IMR-90 (cell line): ENCODE measurements at regions not wholly inside any gene's neighbourhood (a gene's known extent, or its start where the extent isn't known, plus 50 kb on each side); places are given as distances from the start of the nearest gene placed in this dataset.

Source experiments
- CEBPB ChIP-seq: IDR thresholded peaks from 2 replicates; pipeline ENCODE4 v1.6.1; 2012; ENCODE audit warnings: low read depth, low read length, improper control_type of control experiment
- CTCF ChIP-seq: conservative IDR thresholded peaks from 2 replicates; pipeline ENCODE4 v1.5.1; 2012; ENCODE audit warnings: mild to moderate bottlenecking, low read depth, low read length, improper control_type of control experiment
- ELK1 ChIP-seq: fragments of 150-350 bp; IDR thresholded peaks from 2 replicates; pipeline ENCODE4 v1.6.1; 2016; ENCODE audit warnings: low read depth, mild to moderate bottlenecking, low read length, moderate library complexity, borderline replicate concordance
- NFE2L2 ChIP-seq: fragments of 150-350 bp; IDR thresholded peaks from 2 replicates; pipeline ENCODE4 v1.6.1; 2016; ENCODE audit warnings: low read depth, mild to moderate bottlenecking, low read length
- POLR2A ChIP-seq: IDR thresholded peaks from 2 replicates; pipeline ENCODE4 v1.6.1; 2012; ENCODE audit warnings: mild to moderate bottlenecking, low read depth, low read length
- SMC3 ChIP-seq: fragments of 150-350 bp; IDR thresholded peaks from 2 replicates; pipeline ENCODE4 v1.6.1; 2016; ENCODE audit warnings: low read depth, mild to moderate bottlenecking, antibody characterized with exemption, low read length, moderate library complexity

GRCh38 chr10:83541046-83541445, 598.3 kb upstream of the GHITM start:
- TF ChIP-seq CTCF (no peak), CEBPB (no peak), POLR2A (no peak), NFE2L2 (no peak), ELK1 (no peak), SMC3 (no peak)
